Calu3 (cell line): ENCODE measurements at regions not wholly inside any gene's neighbourhood (a gene's known extent, or its start where the extent isn't known, plus 50 kb on each side); places are given as distances from the start of the nearest gene placed in this dataset.

Experiments used
- BruUV-seq: library from RNA; stranded (reverse); fragments of 400-500 nt; replicated peaks from 2 replicates; lab custom pipeline; 2021; lab: Mats Ljungman, UMichigan
- CTCF ChIA-PET: fragments of 300-600 bp; sonication (Branson Sonifier 250); formaldehyde crosslinking; loops from one replicate; lab custom pipeline; 2022; ENCODE audit warnings: antibody characterized with exemption; lab: Charles Lee
- DNase-seq: peaks from one replicate; pipeline ENCODE4 v3.0.0; 2022
- H3K27ac Mint-ChIP-seq: one replicate; pipeline ENCODE4 v1.8.0; 2022; ENCODE audit warnings: mixed read lengths; ENCODE audit not compliant: unreplicated experiment
- H3K27me3 Mint-ChIP-seq: one replicate; pipeline ENCODE4 v1.8.0; 2022; ENCODE audit warnings: mixed read lengths; ENCODE audit not compliant: unreplicated experiment
- H3K36me3 Mint-ChIP-seq: one replicate; pipeline ENCODE4 v1.8.0; 2022; ENCODE audit warnings: mild to moderate bottlenecking, moderate library complexity, mixed read lengths; ENCODE audit not compliant: insufficient read depth, unreplicated experiment
- H3K4me1 Mint-ChIP-seq: one replicate; pipeline ENCODE4 v1.8.0; 2022; ENCODE audit warnings: mild to moderate bottlenecking, low read depth, mixed read lengths; ENCODE audit not compliant: unreplicated experiment
- H3K4me3 Mint-ChIP-seq: one replicate; pipeline ENCODE4 v1.8.0; 2022; ENCODE audit warnings: mild to moderate bottlenecking, low read depth, moderate library complexity, mixed read lengths; ENCODE audit not compliant: unreplicated experiment
- H3K9me3 Mint-ChIP-seq: one replicate; pipeline ENCODE4 v1.8.0; 2022; ENCODE audit warnings: low read depth, mixed read lengths; ENCODE audit not compliant: unreplicated experiment
- CTCF ChIP-seq: fragments of 200-600 bp; IDR thresholded peaks from one replicate; pipeline ENCODE4 v1.8.0; 2022; ENCODE audit warnings: antibody characterized with exemption; ENCODE audit not compliant: unreplicated experiment
- intact Hi-C: fragments of 100-400 bp; cut with micrococcal nuclease; formaldehyde crosslinking; loops from one replicate; pipeline ENCODE4 v1.10.0; 2022; ENCODE audit not compliant: unreplicated experiment

GRCh38 chr19:29378543-29379080, 147.2 kb upstream of the VSTM2B start:
- no TSS peak for BruUV-seq
- Mint-ChIP-seq H3K4me1 (no peaks in the 10 kb centered on the region), H3K27ac (no peak overlapping the region), H3K36me3 (no peaks in the 10 kb centered on the region), H3K27me3 (peaks cover 52% of the 10 kb centered on the region), H3K4me3 (no peak overlapping the region), H3K9me3 (peaks cover 2% of the 10 kb centered on the region)
- intact Hi-C loops, result no loop called here
- TF ChIP-seq CTCF, result no peak
- CTCF ChIA-PET, result no interaction called here
- no peak for DNase-seq

DNA sequence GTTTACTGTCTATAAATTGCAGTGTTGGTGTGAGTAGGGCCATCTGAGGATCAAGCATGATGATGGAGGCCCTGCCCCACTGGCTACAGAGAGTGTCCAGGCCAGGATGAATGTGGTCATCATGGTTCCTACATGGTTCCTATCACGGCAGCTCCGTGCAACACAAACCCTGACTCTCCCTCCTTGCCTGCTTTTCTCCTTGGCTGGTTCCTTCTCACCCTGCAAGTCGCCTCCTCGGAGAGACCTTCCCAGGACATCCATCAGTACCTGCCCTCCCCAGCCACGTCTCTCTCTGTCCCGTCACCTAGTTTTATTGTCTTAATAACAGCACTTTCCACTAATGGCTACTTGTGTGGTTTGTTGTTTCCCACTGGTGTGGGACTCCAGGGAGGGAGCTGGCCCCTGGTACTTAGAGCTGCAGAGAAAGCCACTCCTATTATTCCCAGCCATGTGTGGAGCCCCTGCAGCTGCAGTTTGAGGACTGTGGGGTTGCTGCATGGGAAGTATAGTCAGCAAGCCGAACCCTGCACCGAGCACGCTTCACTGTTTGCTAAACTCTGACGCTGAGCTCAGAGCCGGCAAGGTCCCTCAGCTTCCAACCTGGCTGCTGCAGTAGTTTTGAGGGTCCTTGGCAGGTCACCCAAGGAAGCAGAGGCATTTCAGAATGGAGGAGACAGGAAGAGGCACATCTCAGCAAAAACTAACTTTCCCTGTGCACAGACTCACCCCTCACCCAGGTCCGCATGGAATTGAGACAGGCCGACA, 146.4 kb upstream of the VSTM2B start:
- TF ChIP-seq CTCF, result no peak

GRCh38 chr19:29380581-29380980, 145.2 kb upstream of the VSTM2B start:
- intact Hi-C loops, result no loop called here
- BruUV-seq, result no TSS peak
- no peaks in the 10 kb centered on the region for H3K4me1 Mint-ChIP-seq
- H3K27me3 Mint-ChIP-seq, result peaks cover 65% of the 10 kb centered on the region
- peaks cover 2% of the 10 kb centered on the region for H3K9me3 Mint-ChIP-seq
- TF ChIP-seq CTCF, result no peak
- H3K4me3 Mint-ChIP-seq, result no peak overlapping the region
- CTCF ChIA-PET, result no interaction called here
- no peak overlapping the region for H3K27ac Mint-ChIP-seq
- H3K36me3 Mint-ChIP-seq, result no peaks in the 10 kb centered on the region
- DNase-seq, result no peak

More for the DNA sequence above, 146.4 kb upstream of the VSTM2B start:
- Mint-ChIP-seq H3K27ac (no peak overlapping the region), H3K9me3 (peaks cover 2% of the 10 kb centered on the region), H3K27me3 (peaks cover 53% of the 10 kb centered on the region), H3K4me3 (no peak overlapping the region), H3K36me3 (no peaks in the 10 kb centered on the region), H3K4me1 (no peaks in the 10 kb centered on the region)
- CTCF ChIA-PET, result no interaction called here
- DNase-seq, result no peak
- BruUV-seq, result no TSS peak
- intact Hi-C loops, result no loop called here

DNA sequence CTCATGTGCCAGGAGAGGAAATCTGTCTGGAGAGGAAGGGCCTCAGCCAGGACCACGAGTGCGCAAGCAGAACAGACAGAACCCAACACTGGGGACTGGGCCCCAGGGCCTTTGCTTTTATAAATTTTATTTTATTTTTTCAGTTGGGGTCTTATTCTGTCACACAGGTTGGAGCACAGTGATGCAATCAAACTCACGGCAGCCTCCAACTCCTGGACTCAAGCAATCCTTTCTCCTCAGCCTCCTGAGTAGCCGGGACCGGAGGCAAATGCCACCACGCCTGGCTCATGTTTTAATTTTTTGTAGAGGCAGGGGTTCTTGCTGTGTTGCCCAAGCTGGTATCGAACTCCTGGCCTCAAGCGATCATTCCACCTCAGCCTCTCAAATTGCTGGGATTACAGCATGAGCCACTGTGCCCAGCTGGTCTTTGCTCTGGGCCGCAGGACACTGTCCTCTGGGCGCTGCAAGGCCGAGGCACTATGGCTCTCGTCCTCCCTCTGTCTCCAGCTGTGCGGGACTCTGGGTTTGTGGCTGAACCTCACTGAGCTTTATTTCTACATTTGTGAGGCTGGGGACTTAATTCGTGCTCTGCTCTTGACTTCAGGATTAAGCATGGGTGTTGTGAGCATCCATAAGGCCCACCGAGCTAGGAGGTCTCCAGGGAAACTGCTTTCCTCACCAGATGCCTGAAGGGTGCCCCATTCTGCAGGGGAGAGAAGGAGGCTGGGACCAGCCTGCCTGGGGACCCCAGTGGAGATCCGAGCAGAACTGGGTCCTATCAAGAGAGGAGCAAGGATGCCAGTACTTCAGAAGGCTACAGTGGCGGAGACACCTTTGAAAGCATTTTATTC, 144.2 kb upstream of the VSTM2B start:
- Mint-ChIP-seq H3K27me3 (peaks cover 68% of the 10 kb centered on the region), H3K4me1 (no peaks in the 10 kb centered on the region), H3K36me3 (no peaks in the 10 kb centered on the region), H3K4me3 (no peak overlapping the region), H3K27ac (no peak overlapping the region), H3K9me3 (peaks cover 2% of the 10 kb centered on the region)
- no peak for DNase-seq
- intact Hi-C loops, result no loop called here
- no TSS peak for BruUV-seq
- TF ChIP-seq CTCF, result no peak
- CTCF ChIA-PET, result no interaction called here
